ENCODE measurements at regions not wholly inside any gene's neighbourhood (a gene's known extent, or its start where the extent isn't known, plus 50 kb on each side); places are given as distances from the start of the nearest gene placed in this dataset.
A peak's percentile ranks its signal among the peaks of the same experiment; 100 is the strongest.

- H3K27me3 Mint-ChIP-seq (ENCODE audit: low read depth): peaks cover 15% of the 10 kb centered on the region
Measured at GRCh38 chr13:111035861-111036260, 79.2 kb upstream of the ARHGEF7 start.

GRCh38 chr13:111034811-111035210, 80.3 kb upstream of the ARHGEF7 start:
- Mint-ChIP-seq H3K27ac (no peak overlapping the region), H3K4me1 (ENCODE audit: low read depth) (no peaks in the 10 kb centered on the region), H3K27me3 (ENCODE audit: low read depth) (peaks cover 15% of the 10 kb centered on the region), H3K9me3 (ENCODE audit: insufficient read depth) (no peaks in the 10 kb centered on the region), H3K4me3 (no peak overlapping the region), H3K36me3 (ENCODE audit: low read depth) (no peaks in the 10 kb centered on the region)
- DNase-seq (no peak), ATAC-seq (no peak)
- POLR2A ChIA-PET: no interaction called here
- CTCF ChIA-PET: no interaction called here

More at GRCh38 chr13:111035861-111036260, 79.2 kb upstream of the ARHGEF7 start:
- ATAC-seq: no peak
- H3K4me3 Mint-ChIP-seq: no peak overlapping the region
- no peaks in the 10 kb centered on the region for H3K36me3 Mint-ChIP-seq (ENCODE audit: low read depth)
- no peak for DNase-seq
- ChIA-PET POLR2A (no interaction called here), CTCF (no interaction called here)
- no peaks in the 10 kb centered on the region for H3K9me3 Mint-ChIP-seq (ENCODE audit: insufficient read depth)
- no peak overlapping the region for H3K27ac Mint-ChIP-seq
- H3K4me1 Mint-ChIP-seq (ENCODE audit: low read depth): no peaks in the 10 kb centered on the region

- no peaks in the 10 kb centered on the region for H3K4me1 Mint-ChIP-seq (ENCODE audit: low read depth)
- H3K27me3 Mint-ChIP-seq (ENCODE audit: low read depth): peaks cover 15% of the 10 kb centered on the region
- ChIA-PET CTCF (no interaction called here), POLR2A (no interaction called here)
- H3K4me3 Mint-ChIP-seq: no peak overlapping the region
- DNase-seq (no peak), ATAC-seq (no peak)
- no peak overlapping the region for H3K27ac Mint-ChIP-seq
- no peaks in the 10 kb centered on the region for H3K36me3 Mint-ChIP-seq (ENCODE audit: low read depth)
- no peaks in the 10 kb centered on the region for H3K9me3 Mint-ChIP-seq (ENCODE audit: insufficient read depth)
Measured at GRCh38 chr13:111033172-111034130, 81.7 kb upstream of the ARHGEF7 start.

GRCh38 chr13:111031531-111031961, 83.6 kb upstream of the ARHGEF7 start:
- ChIA-PET CTCF (no interaction called here), POLR2A (no interaction called here)
- H3K36me3 Mint-ChIP-seq (ENCODE audit: low read depth): no peaks in the 10 kb centered on the region
- ATAC-seq (peak; percentile 23), DNase-seq (no peak)
- H3K27me3 Mint-ChIP-seq (ENCODE audit: low read depth): peaks cover 19% of the 10 kb centered on the region
- H3K9me3 Mint-ChIP-seq (ENCODE audit: insufficient read depth): no peaks in the 10 kb centered on the region
- H3K4me1 Mint-ChIP-seq (ENCODE audit: low read depth): no peaks in the 10 kb centered on the region
- no peak overlapping the region for H3K27ac Mint-ChIP-seq
- H3K4me3 Mint-ChIP-seq: no peak overlapping the region

GRCh38 chr13:111029957-111030609, 85.0 kb upstream of the ARHGEF7 start:
- POLR2A ChIA-PET: no interaction called here
- CTCF ChIA-PET: no interaction called here
- DNase-seq (no peak), ATAC-seq (no peak)
- no peak overlapping the region for H3K4me3 Mint-ChIP-seq
- H3K27me3 Mint-ChIP-seq (ENCODE audit: low read depth): peaks cover 18% of the 10 kb centered on the region
- H3K36me3 Mint-ChIP-seq (ENCODE audit: low read depth): no peaks in the 10 kb centered on the region
- H3K27ac Mint-ChIP-seq: no peak overlapping the region
- no peaks in the 10 kb centered on the region for H3K9me3 Mint-ChIP-seq (ENCODE audit: insufficient read depth)
- H3K4me1 Mint-ChIP-seq (ENCODE audit: low read depth): no peaks in the 10 kb centered on the region

- ChIA-PET POLR2A (no interaction called here), CTCF (no interaction called here)
- no peaks in the 10 kb centered on the region for H3K4me1 Mint-ChIP-seq (ENCODE audit: low read depth)
- H3K27me3 Mint-ChIP-seq (ENCODE audit: low read depth): peaks cover 16% of the 10 kb centered on the region
- no peak for ATAC-seq
- H3K9me3 Mint-ChIP-seq (ENCODE audit: insufficient read depth): no peaks in the 10 kb centered on the region
- H3K4me3 Mint-ChIP-seq: no peak overlapping the region
- H3K27ac Mint-ChIP-seq: no peak overlapping the region
- no peak for DNase-seq
- H3K36me3 Mint-ChIP-seq (ENCODE audit: low read depth): no peaks in the 10 kb centered on the region
Measured at GRCh38 chr13:111027458-111028439, 87.4 kb upstream of the ARHGEF7 start.

- ATAC-seq (no peak), DNase-seq (no peak)
- H3K27ac Mint-ChIP-seq: no peak overlapping the region
- no peaks in the 10 kb centered on the region for H3K36me3 Mint-ChIP-seq (ENCODE audit: low read depth)
- H3K9me3 Mint-ChIP-seq (ENCODE audit: insufficient read depth): peaks cover 5% of the 10 kb centered on the region
- ChIA-PET POLR2A (no interaction called here), CTCF (no interaction called here)
- peaks cover 16% of the 10 kb centered on the region for H3K27me3 Mint-ChIP-seq (ENCODE audit: low read depth)
- no peaks in the 10 kb centered on the region for H3K4me1 Mint-ChIP-seq (ENCODE audit: low read depth)
- no peak overlapping the region for H3K4me3 Mint-ChIP-seq
Measured at GRCh38 chr13:111025310-111025709, 89.8 kb upstream of the ARHGEF7 start.

GRCh38 chr13:111022886-111023285, 92.2 kb upstream of the ARHGEF7 start:
- Mint-ChIP-seq H3K27ac (no peak overlapping the region), H3K27me3 (ENCODE audit: low read depth) (peaks cover 9% of the 10 kb centered on the region), H3K4me1 (ENCODE audit: low read depth) (no peaks in the 10 kb centered on the region), H3K9me3 (ENCODE audit: insufficient read depth) (peaks cover 5% of the 10 kb centered on the region), H3K36me3 (ENCODE audit: low read depth) (no peaks in the 10 kb centered on the region), H3K4me3 (no peak overlapping the region)
- ChIA-PET POLR2A (no interaction called here), CTCF (no interaction called here)
- ATAC-seq: no peak
- no peak for DNase-seq

GRCh38 chr13:111022241-111022640, 92.9 kb upstream of the ARHGEF7 start:
- no peak for ATAC-seq
- ChIA-PET CTCF (no interaction called here), POLR2A (no interaction called here)

GRCh38 chr13:111021270-111021669, 93.8 kb upstream of the ARHGEF7 start:
- Mint-ChIP-seq H3K4me3 (no peak overlapping the region), H3K27me3 (ENCODE audit: low read depth) (peaks cover 5% of the 10 kb centered on the region), H3K27ac (no peak overlapping the region), H3K4me1 (ENCODE audit: low read depth) (no peaks in the 10 kb centered on the region), H3K36me3 (ENCODE audit: low read depth) (no peaks in the 10 kb centered on the region), H3K9me3 (ENCODE audit: insufficient read depth) (peaks cover 5% of the 10 kb centered on the region)
- DNase-seq (no peak), ATAC-seq (no peak)
- ChIA-PET CTCF (no interaction called here), POLR2A (interaction anchor here (0.6 kb wide), 1 partner anchor 306 kb away, joined by 3 read pairs; no protein-coding TSS in a partner anchor)

More at GRCh38 chr13:111022241-111022640, 92.9 kb upstream of the ARHGEF7 start:
- Mint-ChIP-seq H3K27ac (no peak overlapping the region), H3K4me3 (no peak overlapping the region), H3K4me1 (ENCODE audit: low read depth) (no peaks in the 10 kb centered on the region), H3K9me3 (ENCODE audit: insufficient read depth) (peaks cover 5% of the 10 kb centered on the region), H3K27me3 (ENCODE audit: low read depth) (peaks cover 5% of the 10 kb centered on the region), H3K36me3 (ENCODE audit: low read depth) (no peaks in the 10 kb centered on the region)
- DNase-seq: no peak

GRCh38 chr13:111020546-111020945, 94.6 kb upstream of the ARHGEF7 start:
- CTCF ChIA-PET: no interaction called here
- no peak overlapping the region for H3K4me3 Mint-ChIP-seq

More at GRCh38 chr13:111020546-111020945, 94.6 kb upstream of the ARHGEF7 start:
- ATAC-seq: no peak
- H3K9me3 Mint-ChIP-seq (ENCODE audit: insufficient read depth): peaks cover 5% of the 10 kb centered on the region
- DNase-seq: no peak
- POLR2A ChIA-PET: no interaction called here
- H3K27me3 Mint-ChIP-seq (ENCODE audit: low read depth): peaks cover 5% of the 10 kb centered on the region
- no peaks in the 10 kb centered on the region for H3K4me1 Mint-ChIP-seq (ENCODE audit: low read depth)
- H3K36me3 Mint-ChIP-seq (ENCODE audit: low read depth): no peaks in the 10 kb centered on the region
- H3K27ac Mint-ChIP-seq: no peak overlapping the region
